Liver (tissue), 7 donors: ENCODE measurements at regions not wholly inside any gene's neighbourhood (a gene's known extent, or its start where the extent isn't known, plus 50 kb on each side); places are given as distances from the start of the nearest gene placed in this dataset.

Source experiments
- DNase-seq: peaks from one replicate; pipeline ENCODE4 v3.0.0-alpha.2; 2017; ENCODE audit warnings: low spot score
- H3K27ac ChIP-seq, 2 donors: one replicate each; pipeline ENCODE4 v1.7.0; 2013; ENCODE audit warnings: inconsistent platforms in 2 of 2, low read length in 2 of 2, control low read depth in 1 of 2, low read depth in 1 of 2, mild to moderate bottlenecking in 1 of 2
- H3K27me3 ChIP-seq, 4 donors: one replicate each; pipeline versions ENCODE4 v1.6.1 to v1.7.0; 2013; ENCODE audit warnings: low read length in 3 of 4, inconsistent platforms in 1 of 4, mild to moderate bottlenecking in 1 of 4, moderate library complexity in 1 of 4; ENCODE audit not compliant: control insufficient read depth in 4 of 4, insufficient read depth in 4 of 4
- H3K36me3 ChIP-seq, 4 donors: one replicate each; pipeline versions ENCODE4 v1.6.1 to v1.7.0; 2013; ENCODE audit warnings: low read length in 3 of 4, mild to moderate bottlenecking in 3 of 4, low read depth in 1 of 4, moderate library complexity in 1 of 4; ENCODE audit not compliant: control insufficient read depth in 4 of 4, insufficient read depth in 3 of 4
- H3K4me1 ChIP-seq, 4 donors: one replicate each; pipeline versions ENCODE4 v1.6.1 to v1.7.0; 2013; ENCODE audit warnings: low read length in 3 of 4, mild to moderate bottlenecking in 3 of 4, moderate library complexity in 1 of 4; ENCODE audit not compliant: control insufficient read depth in 4 of 4, insufficient read depth in 4 of 4
- H3K4me3 ChIP-seq, 3 donors: one replicate each; pipeline versions ENCODE4 v1.6.1 to v1.7.0; 2013; ENCODE audit warnings: low read length in 3 of 3, control low read depth in 1 of 3, low read depth in 1 of 3, mild to moderate bottlenecking in 1 of 3
- H3K9ac ChIP-seq, 2 donors: one replicate each; pipeline ENCODE4 v1.7.0; 2013; ENCODE audit warnings: low read length in 2 of 2, mild to moderate bottlenecking in 2 of 2, moderate library complexity in 2 of 2, control low read depth in 1 of 2, low read depth in 1 of 2
- H3K9me3 ChIP-seq, 4 donors: one replicate each; pipeline versions ENCODE4 v1.6.1 to v1.7.0; 2013; ENCODE audit warnings: low read length in 3 of 4; ENCODE audit not compliant: control insufficient read depth in 4 of 4
- ATF3 ChIP-seq: IDR thresholded peaks from 2 replicates; pipeline ENCODE4 v1.6.1; 2016; ENCODE audit warnings: antibody characterized with exemption
- CTCF ChIP-seq: fragments of 150-350 bp; IDR thresholded peaks from 2 replicates; pipeline ENCODE4 v1.5.1; 2017; ENCODE audit warnings: improper control_type of control experiment, low read depth, low read length; ENCODE audit not compliant: missing input control
- FOXA1 ChIP-seq: IDR thresholded peaks from 2 replicates; pipeline ENCODE4 v1.6.1; 2016; ENCODE audit warnings: antibody characterized with exemption
- FOXA2 ChIP-seq: IDR thresholded peaks from 2 replicates; pipeline ENCODE4 v1.6.1; 2016; ENCODE audit warnings: antibody characterized with exemption
- HNF4A ChIP-seq, 2 donors: conservative IDR thresholded peaks; 2 replicates each; pipeline ENCODE4 v1.6.1; 2016; ENCODE audit warnings: antibody characterized with exemption in 2 of 2, mild to moderate bottlenecking in 2 of 2
- HNF4G ChIP-seq: IDR thresholded peaks from 2 replicates; pipeline ENCODE4 v1.6.1; 2016; ENCODE audit warnings: antibody characterized with exemption
- MAX ChIP-seq: IDR thresholded peaks from 2 replicates; pipeline ENCODE4 v1.6.1; 2016; ENCODE audit warnings: antibody characterized with exemption
- NR2F2 ChIP-seq: IDR thresholded peaks from 2 replicates; pipeline ENCODE4 v1.6.1; 2016; ENCODE audit warnings: antibody characterized with exemption
- RAD21 ChIP-seq, 2 donors: IDR thresholded peaks; 2 replicates each; pipeline ENCODE4 v1.6.1; 2016; ENCODE audit warnings: antibody characterized with exemption in 2 of 2, mild to moderate bottlenecking in 2 of 2
- REST ChIP-seq: IDR thresholded peaks from 2 replicates; pipeline ENCODE4 v1.6.1; 2016; ENCODE audit warnings: antibody characterized with exemption, mild to moderate bottlenecking
- RXRA ChIP-seq, 2 donors: IDR thresholded peaks; 2 replicates each; pipeline ENCODE4 v1.6.1; 2017 to 2018; ENCODE audit warnings: antibody characterized with exemption in 2 of 2, mild to moderate bottlenecking in 1 of 2
- SP1 ChIP-seq: IDR thresholded peaks from 2 replicates; pipeline ENCODE4 v1.6.1; 2018; ENCODE audit warnings: antibody characterized with exemption, mild to moderate bottlenecking
- TAF1 ChIP-seq: conservative IDR thresholded peaks from 2 replicates; pipeline ENCODE4 v1.6.1; 2016; ENCODE audit warnings: antibody characterized with exemption, mild to moderate bottlenecking
- YY1 ChIP-seq: IDR thresholded peaks from 2 replicates; pipeline ENCODE4 v1.6.1; 2016; ENCODE audit warnings: antibody characterized with exemption, mild to moderate bottlenecking
- ZBTB33 ChIP-seq: IDR thresholded peaks from 2 replicates; pipeline ENCODE4 v1.6.1; 2016; ENCODE audit warnings: antibody characterized with exemption
- donor health status: healthy.
- donor health status: healthy.
- donor health status: healthy.
- donor health status: healthy.

GRCh38 chr11:23263466-23263865 is 403.2 kb upstream of the CCDC179 start:
- no peaks in the 10 kb centered on the region for H3K4me1 ChIP-seq
- TF ChIP-seq REST = no peak
- no peak for TF ChIP-seq FOXA1
- TF ChIP-seq HNF4A (conservative IDR thresholded peaks at IDR 0.05) = no peak
- no peak for TF ChIP-seq YY1
- TF ChIP-seq RAD21 (IDR thresholded peaks at IDR 0.05) = no peak
- no peaks in the 10 kb centered on the region for H3K36me3 ChIP-seq
- H3K27me3 ChIP-seq = no peaks in the 10 kb centered on the region
- H3K4me3 ChIP-seq = no peak overlapping the region
- H3K9ac ChIP-seq = no peak overlapping the region
- no peak overlapping the region for H3K27ac ChIP-seq
- DNase-seq = no peak
- H3K9me3 ChIP-seq = no peaks in the 10 kb centered on the region

GRCh38 chr11:23272095-23272494 is 411.8 kb upstream of the CCDC179 start:
- no peak overlapping the region for H3K9ac ChIP-seq
- DNase-seq = no peak
- no peak for TF ChIP-seq FOXA1
- no peak for TF ChIP-seq SP1
- no peak for TF ChIP-seq ATF3
- TF ChIP-seq RXRA (IDR thresholded peaks at IDR 0.05) = no peak
- TF ChIP-seq YY1 = no peak
- no peak for TF ChIP-seq ZBTB33
- TF ChIP-seq HNF4A (conservative IDR thresholded peaks at IDR 0.05) = no peak
- TF ChIP-seq MAX = no peak
- TF ChIP-seq TAF1 = no peak
- no peak for TF ChIP-seq FOXA2
- no peak for TF ChIP-seq NR2F2
- no peak for TF ChIP-seq CTCF
- TF ChIP-seq RAD21 (IDR thresholded peaks at IDR 0.05) = no peak
- TF ChIP-seq HNF4G = no peak

More at GRCh38 chr11:23272095-23272494, 411.8 kb upstream of the CCDC179 start:
- H3K27me3 ChIP-seq = no peaks in the 10 kb centered on the region
- no peaks in the 10 kb centered on the region for H3K9me3 ChIP-seq
- no peak overlapping the region for H3K27ac ChIP-seq
- H3K4me3 ChIP-seq = no peak overlapping the region
- H3K36me3 ChIP-seq = no peaks in the 10 kb centered on the region
- H3K4me1 ChIP-seq = no peaks in the 10 kb centered on the region
